ENCODE measurements at regions not wholly inside any gene's neighbourhood (a gene's known extent, or its start where the extent isn't known, plus 50 kb on each side); places are given as distances from the start of the nearest gene placed in this dataset.
"Not testable (repeated sequence)": the region's sequence is repeated elsewhere in the genome, so short reads cannot be mapped to it uniquely, and the experiment has no call there.

- H3K27ac Mint-ChIP-seq; H3K36me3 Mint-ChIP-seq; CTCF ChIA-PET (ENCODE audit: partially characterized antibody); H3K36me3 ChIP-seq (ENCODE audit: insufficient read depth, low read length); H3K4me3 ChIP-seq (ENCODE audit: low read length in 2 of 2); H3K4me3 Mint-ChIP-seq; H3K4me1 ChIP-seq (ENCODE audit: insufficient read depth, low read length); intact Hi-C loops (cut with micrococcal nuclease); H3K4me1 Mint-ChIP-seq; POLR2A ChIA-PET (ENCODE audit: partially characterized antibody); H3K27me3 Mint-ChIP-seq; H3K9me3 Mint-ChIP-seq; DNase-seq; H3K27ac ChIP-seq (ENCODE audit: low read depth, low read length); H3K9me3 ChIP-seq (ENCODE audit: control insufficient read depth in 1 of 2, low read length in 2 of 2); H3K27me3 ChIP-seq (ENCODE audit: insufficient read depth, low read length): not testable (repeated sequence)
Measured at GRCh38 chr15:22572152-22572735, 113.5 kb downstream of the GOLGA6L22 start.

- H3K4me3 ChIP-seq (ENCODE audit: low read length in 2 of 2); H3K4me1 ChIP-seq (ENCODE audit: insufficient read depth, low read length); H3K9me3 ChIP-seq (ENCODE audit: control insufficient read depth in 1 of 2, low read length in 2 of 2); POLR2A ChIA-PET (ENCODE audit: partially characterized antibody); H3K27ac Mint-ChIP-seq; H3K9me3 Mint-ChIP-seq; H3K4me3 Mint-ChIP-seq; CTCF ChIA-PET (ENCODE audit: partially characterized antibody); H3K36me3 Mint-ChIP-seq; H3K36me3 ChIP-seq (ENCODE audit: insufficient read depth, low read length); H3K27me3 Mint-ChIP-seq; intact Hi-C loops (cut with micrococcal nuclease); DNase-seq; H3K27me3 ChIP-seq (ENCODE audit: insufficient read depth, low read length); H3K27ac ChIP-seq (ENCODE audit: low read depth, low read length); H3K4me1 Mint-ChIP-seq: not testable (repeated sequence)
Measured at GRCh38 chr15:22572792-22573191, 114.1 kb downstream of the GOLGA6L22 start.

- H3K27me3 ChIP-seq (ENCODE audit: insufficient read depth, low read length); H3K4me1 Mint-ChIP-seq; H3K36me3 Mint-ChIP-seq; H3K27me3 Mint-ChIP-seq; CTCF ChIA-PET (ENCODE audit: partially characterized antibody); H3K4me3 Mint-ChIP-seq; H3K4me3 ChIP-seq (ENCODE audit: low read length in 2 of 2); H3K27ac ChIP-seq (ENCODE audit: low read depth, low read length); H3K9me3 Mint-ChIP-seq; H3K9me3 ChIP-seq (ENCODE audit: control insufficient read depth in 1 of 2, low read length in 2 of 2); DNase-seq; H3K4me1 ChIP-seq (ENCODE audit: insufficient read depth, low read length); intact Hi-C loops (cut with micrococcal nuclease); POLR2A ChIA-PET (ENCODE audit: partially characterized antibody); H3K36me3 ChIP-seq (ENCODE audit: insufficient read depth, low read length); H3K27ac Mint-ChIP-seq: not testable (repeated sequence)
Measured at GRCh38 chr15:22577828-22578227, 119.1 kb downstream of the GOLGA6L22 start.

- H3K36me3 Mint-ChIP-seq; H3K4me3 Mint-ChIP-seq; POLR2A ChIA-PET (ENCODE audit: partially characterized antibody); H3K9me3 Mint-ChIP-seq; DNase-seq; H3K27ac Mint-ChIP-seq; intact Hi-C loops (cut with micrococcal nuclease); H3K9me3 ChIP-seq (ENCODE audit: control insufficient read depth in 1 of 2, low read length in 2 of 2); H3K36me3 ChIP-seq (ENCODE audit: insufficient read depth, low read length); H3K27me3 Mint-ChIP-seq; H3K4me1 Mint-ChIP-seq; H3K27ac ChIP-seq (ENCODE audit: low read depth, low read length); CTCF ChIA-PET (ENCODE audit: partially characterized antibody); H3K4me1 ChIP-seq (ENCODE audit: insufficient read depth, low read length); H3K27me3 ChIP-seq (ENCODE audit: insufficient read depth, low read length); H3K4me3 ChIP-seq (ENCODE audit: low read length in 2 of 2): not testable (repeated sequence)
Measured at GRCh38 chr15:22579213-22579612, 120.5 kb downstream of the GOLGA6L22 start.

GRCh38 chr15:22587391-22587790 lies 128.7 kb downstream of the GOLGA6L22 start:
- DNase-seq; H3K4me1 Mint-ChIP-seq; CTCF ChIA-PET (ENCODE audit: partially characterized antibody); H3K27me3 ChIP-seq (ENCODE audit: insufficient read depth, low read length); H3K27me3 Mint-ChIP-seq; H3K9me3 ChIP-seq (ENCODE audit: control insufficient read depth in 1 of 2, low read length in 2 of 2); intact Hi-C loops (cut with micrococcal nuclease); H3K9me3 Mint-ChIP-seq; H3K36me3 Mint-ChIP-seq; H3K4me1 ChIP-seq (ENCODE audit: insufficient read depth, low read length); H3K4me3 ChIP-seq (ENCODE audit: low read length in 2 of 2); H3K36me3 ChIP-seq (ENCODE audit: insufficient read depth, low read length); H3K4me3 Mint-ChIP-seq; H3K27ac Mint-ChIP-seq; POLR2A ChIA-PET (ENCODE audit: partially characterized antibody); H3K27ac ChIP-seq (ENCODE audit: low read depth, low read length): not testable (repeated sequence)

GRCh38 chr15:22598552-22598951 lies 139.8 kb downstream of the GOLGA6L22 start:
- H3K36me3 Mint-ChIP-seq; H3K4me1 Mint-ChIP-seq; H3K9me3 Mint-ChIP-seq; H3K4me3 Mint-ChIP-seq; DNase-seq; H3K4me3 ChIP-seq (ENCODE audit: low read length in 2 of 2); H3K27me3 Mint-ChIP-seq; H3K4me1 ChIP-seq (ENCODE audit: insufficient read depth, low read length); POLR2A ChIA-PET (ENCODE audit: partially characterized antibody); H3K27ac Mint-ChIP-seq; H3K27me3 ChIP-seq (ENCODE audit: insufficient read depth, low read length); H3K9me3 ChIP-seq (ENCODE audit: control insufficient read depth in 1 of 2, low read length in 2 of 2); intact Hi-C loops (cut with micrococcal nuclease); H3K36me3 ChIP-seq (ENCODE audit: insufficient read depth, low read length); H3K27ac ChIP-seq (ENCODE audit: low read depth, low read length); CTCF ChIA-PET (ENCODE audit: partially characterized antibody): not testable (repeated sequence)

GRCh38 chr15:22599526-22600320 lies 141.0 kb downstream of the GOLGA6L22 start:
- H3K27ac Mint-ChIP-seq; H3K36me3 Mint-ChIP-seq; H3K9me3 Mint-ChIP-seq; CTCF ChIA-PET (ENCODE audit: partially characterized antibody); H3K4me3 Mint-ChIP-seq; H3K27ac ChIP-seq (ENCODE audit: low read depth, low read length); H3K27me3 Mint-ChIP-seq; POLR2A ChIA-PET (ENCODE audit: partially characterized antibody); H3K9me3 ChIP-seq (ENCODE audit: control insufficient read depth in 1 of 2, low read length in 2 of 2); H3K36me3 ChIP-seq (ENCODE audit: insufficient read depth, low read length); H3K4me3 ChIP-seq (ENCODE audit: low read length in 2 of 2); H3K27me3 ChIP-seq (ENCODE audit: insufficient read depth, low read length); intact Hi-C loops (cut with micrococcal nuclease); DNase-seq; H3K4me1 Mint-ChIP-seq; H3K4me1 ChIP-seq (ENCODE audit: insufficient read depth, low read length): not testable (repeated sequence)

- H3K27me3 Mint-ChIP-seq; POLR2A ChIA-PET (ENCODE audit: partially characterized antibody); H3K4me1 ChIP-seq (ENCODE audit: insufficient read depth, low read length); H3K9me3 Mint-ChIP-seq; H3K27ac Mint-ChIP-seq; intact Hi-C loops (cut with micrococcal nuclease); CTCF ChIA-PET (ENCODE audit: partially characterized antibody); H3K4me1 Mint-ChIP-seq; H3K4me3 ChIP-seq (ENCODE audit: low read length in 2 of 2); H3K27me3 ChIP-seq (ENCODE audit: insufficient read depth, low read length); H3K36me3 Mint-ChIP-seq; H3K36me3 ChIP-seq (ENCODE audit: insufficient read depth, low read length); DNase-seq; H3K9me3 ChIP-seq (ENCODE audit: control insufficient read depth in 1 of 2, low read length in 2 of 2); H3K4me3 Mint-ChIP-seq; H3K27ac ChIP-seq (ENCODE audit: low read depth, low read length): not testable (repeated sequence)
Measured at GRCh38 chr15:22616976-22617375, 158.3 kb downstream of the GOLGA6L22 start.
